WTC11 (cell line): ENCODE measurements at regions not wholly inside any gene's neighbourhood (a gene's known extent, or its start where the extent isn't known, plus 50 kb on each side); places are given as distances from the start of the nearest gene placed in this dataset.

Source experiments
- ATAC-seq: fragments of 200-7000 bp; cut with Tn5 transposase; 2 replicates; pipeline ENCODE4 v1.10.0; 2021; ENCODE audit warnings: mild to moderate bottlenecking, moderate library complexity
- CTCF ChIA-PET: fragments of 300-600 bp; sonication (Branson Sonifier 250); formaldehyde crosslinking; loops from one replicate; lab custom pipeline; 2021; ENCODE audit warnings: antibody characterized with exemption; lab: Charles Lee
- POLR2A ChIA-PET: fragments of 350-600 bp; sonication (Branson Sonifier 250); formaldehyde crosslinking; loops from one replicate; lab custom pipeline; 2021; ENCODE audit warnings: antibody characterized with exemption; lab: Charles Lee
- DNase-seq: peaks from one replicate; pipeline ENCODE4 v3.0.0; 2021; ENCODE audit warnings: low spot score
- H3K27ac Mint-ChIP-seq: 2 replicates; pipeline ENCODE4 v1.8.0; 2021; ENCODE audit warnings: mixed read lengths
- H3K27me3 Mint-ChIP-seq: 2 replicates; pipeline ENCODE4 v1.8.0; 2021; ENCODE audit warnings: low read depth, mild to moderate bottlenecking, moderate library complexity, mixed read lengths
- H3K36me3 Mint-ChIP-seq: 2 replicates; pipeline ENCODE4 v1.8.0; 2021; ENCODE audit warnings: mixed read lengths
- H3K4me1 Mint-ChIP-seq: 2 replicates; pipeline ENCODE4 v1.8.0; 2022; ENCODE audit warnings: mixed read lengths
- H3K4me3 Mint-ChIP-seq: 2 replicates; pipeline ENCODE4 v1.8.0; 2021; ENCODE audit warnings: mild to moderate bottlenecking, moderate library complexity, mixed read lengths
- H3K9me3 Mint-ChIP-seq: 2 replicates; pipeline ENCODE4 v1.8.0; 2021; ENCODE audit warnings: mixed read lengths
- AR ChIP-seq: fragments of 250-450 bp; sonication (Bioruptor Pico); IDR thresholded peaks from 2 replicates; pipeline ENCODE4 v1.9.0; 2021; ENCODE audit warnings: mild to moderate bottlenecking
- ARID4B ChIP-seq: sonication (generic); formaldehyde crosslinking; IDR thresholded peaks from 2 replicates; pipeline ENCODE4 v1.8.0; 2023; ENCODE audit warnings: missing genetic modification reagents, mild to moderate bottlenecking, borderline replicate concordance
- CREB1 ChIP-seq: sonication (generic); formaldehyde crosslinking; IDR thresholded peaks from 2 replicates; pipeline ENCODE4 v1.8.0; 2023; ENCODE audit warnings: mild to moderate bottlenecking, missing genetic modification reagents
- ETV6 ChIP-seq: sonication (generic); formaldehyde crosslinking; IDR thresholded peaks from 2 replicates; pipeline ENCODE4 v1.8.1; 2022; ENCODE audit warnings: mild to moderate bottlenecking, missing genetic modification reagents
- JAZF1 ChIP-seq: fragments of 250-450 bp; sonication (Bioruptor Pico); IDR thresholded peaks from 2 replicates; pipeline ENCODE4 v1.9.0; 2021; ENCODE audit warnings: moderate library complexity, mild to moderate bottlenecking, inconsistent platforms
- SMAD4 ChIP-seq: sonication (generic); formaldehyde crosslinking; IDR thresholded peaks from 2 replicates; pipeline ENCODE4 v1.8.0; 2022; ENCODE audit warnings: mild to moderate bottlenecking, missing genetic modification reagents
- TEAD4 ChIP-seq: sonication (generic); formaldehyde crosslinking; IDR thresholded peaks from 2 replicates; pipeline ENCODE4 v1.8.0; 2022; ENCODE audit warnings: mild to moderate bottlenecking, missing genetic modification reagents
- ZNF121 ChIP-seq: sonication (generic); formaldehyde crosslinking; IDR thresholded peaks from 2 replicates; pipeline ENCODE4 v1.8.0; 2023; ENCODE audit warnings: missing genetic modification reagents
- ZNF423 ChIP-seq: fragments of 250-450 bp; sonication (Bioruptor Pico); IDR thresholded peaks from 2 replicates; pipeline ENCODE4 v2.1.2; 2022; ENCODE audit warnings: mild to moderate bottlenecking, moderate library complexity
- TF ChIP-seq, protein P1 (sequence below): sonication (generic); formaldehyde crosslinking; IDR thresholded peaks from 2 replicates; pipeline ENCODE4 v1.8.1; 2023; ENCODE audit warnings: mild to moderate bottlenecking, moderate library complexity, missing genetic modification reagents
- TF ChIP-seq, protein P2 (sequence below): sonication (generic); formaldehyde crosslinking; IDR thresholded peaks from 2 replicates; pipeline ENCODE4 v1.8.0; 2022; ENCODE audit warnings: mild to moderate bottlenecking, missing genetic modification reagents
- TF ChIP-seq, protein P3 (sequence below): sonication (generic); formaldehyde crosslinking; IDR thresholded peaks from 2 replicates; pipeline ENCODE4 v1.8.1; 2023; ENCODE audit warnings: mild to moderate bottlenecking, missing genetic modification reagents
- TF ChIP-seq, protein P4 (sequence below): sonication (generic); formaldehyde crosslinking; IDR thresholded peaks from 2 replicates; pipeline ENCODE4 v1.8.0; 2023; ENCODE audit warnings: mild to moderate bottlenecking, missing genetic modification reagents
- TF ChIP-seq, protein P5 (sequence below): sonication (generic); formaldehyde crosslinking; IDR thresholded peaks from 2 replicates; pipeline ENCODE4 v1.8.0; 2022; ENCODE audit warnings: mild to moderate bottlenecking, missing genetic modification reagents

DNA sequence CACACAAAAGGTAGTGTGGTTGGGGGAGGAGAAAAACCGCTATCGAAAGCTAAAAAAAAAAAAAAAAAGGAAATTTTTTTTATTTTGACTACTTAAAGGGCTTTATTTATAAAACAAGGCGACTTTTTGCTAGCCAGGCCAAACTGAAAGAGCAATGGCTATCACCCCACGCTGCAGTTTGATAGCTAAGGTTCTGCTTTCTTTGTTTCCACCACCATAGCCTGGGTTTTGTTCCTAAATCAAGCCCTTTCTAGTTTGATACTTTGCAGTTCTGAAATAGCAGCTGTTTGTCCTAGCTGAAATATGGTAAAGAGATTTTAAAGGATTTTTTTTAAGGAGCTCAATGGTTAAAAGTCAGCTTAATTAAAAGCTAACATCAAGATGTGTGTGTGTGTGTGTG lies 67.4 kb upstream of the ABCA12 start:
- Mint-ChIP-seq H3K4me1 (no peaks in the 10 kb centered on the region), H3K27me3 (peaks cover 18% of the 10 kb centered on the region), H3K9me3 (peaks cover 52% of the 10 kb centered on the region), H3K4me3 (no peak overlapping the region), H3K36me3 (peaks cover 32% of the 10 kb centered on the region), H3K27ac (no peak overlapping the region)
- TF ChIP-seq, protein P1, sequence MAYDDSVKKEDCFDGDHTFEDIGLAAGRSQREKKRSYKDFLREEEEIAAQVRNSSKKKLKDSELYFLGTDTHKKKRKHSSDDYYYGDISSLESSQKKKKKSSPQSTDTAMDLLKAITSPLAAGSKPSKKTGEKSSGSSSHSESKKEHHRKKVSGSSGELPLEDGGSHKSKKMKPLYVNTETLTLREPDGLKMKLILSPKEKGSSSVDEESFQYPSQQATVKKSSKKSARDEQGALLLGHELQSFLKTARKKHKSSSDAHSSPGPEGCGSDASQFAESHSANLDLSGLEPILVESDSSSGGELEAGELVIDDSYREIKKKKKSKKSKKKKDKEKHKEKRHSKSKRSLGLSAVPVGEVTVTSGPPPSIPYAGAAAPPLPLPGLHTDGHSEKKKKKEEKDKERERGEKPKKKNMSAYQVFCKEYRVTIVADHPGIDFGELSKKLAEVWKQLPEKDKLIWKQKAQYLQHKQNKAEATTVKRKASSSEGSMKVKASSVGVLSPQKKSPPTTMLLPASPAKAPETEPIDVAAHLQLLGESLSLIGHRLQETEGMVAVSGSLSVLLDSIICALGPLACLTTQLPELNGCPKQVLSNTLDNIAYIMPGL (CRISPR knock-in tag), result no peak
- no peak for TF ChIP-seq ZNF423 (CRISPR knock-in tag)
- TF ChIP-seq, protein P2, sequence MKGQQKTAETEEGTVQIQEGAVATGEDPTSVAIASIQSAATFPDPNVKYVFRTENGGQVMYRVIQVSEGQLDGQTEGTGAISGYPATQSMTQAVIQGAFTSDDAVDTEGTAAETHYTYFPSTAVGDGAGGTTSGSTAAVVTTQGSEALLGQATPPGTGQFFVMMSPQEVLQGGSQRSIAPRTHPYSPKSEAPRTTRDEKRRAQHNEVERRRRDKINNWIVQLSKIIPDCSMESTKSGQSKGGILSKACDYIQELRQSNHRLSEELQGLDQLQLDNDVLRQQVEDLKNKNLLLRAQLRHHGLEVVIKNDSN (CRISPR knock-in tag), result no peak
- TF ChIP-seq ARID4B, result no peak
- TF ChIP-seq JAZF1 (CRISPR knock-in tag), result no peak
- TF ChIP-seq, protein P3, sequence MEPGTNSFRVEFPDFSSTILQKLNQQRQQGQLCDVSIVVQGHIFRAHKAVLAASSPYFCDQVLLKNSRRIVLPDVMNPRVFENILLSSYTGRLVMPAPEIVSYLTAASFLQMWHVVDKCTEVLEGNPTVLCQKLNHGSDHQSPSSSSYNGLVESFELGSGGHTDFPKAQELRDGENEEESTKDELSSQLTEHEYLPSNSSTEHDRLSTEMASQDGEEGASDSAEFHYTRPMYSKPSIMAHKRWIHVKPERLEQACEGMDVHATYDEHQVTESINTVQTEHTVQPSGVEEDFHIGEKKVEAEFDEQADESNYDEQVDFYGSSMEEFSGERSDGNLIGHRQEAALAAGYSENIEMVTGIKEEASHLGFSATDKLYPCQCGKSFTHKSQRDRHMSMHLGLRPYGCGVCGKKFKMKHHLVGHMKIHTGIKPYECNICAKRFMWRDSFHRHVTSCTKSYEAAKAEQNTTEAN, result no peak
- TF ChIP-seq TEAD4 (CRISPR knock-in tag), result no peak
- no peak for TF ChIP-seq ETV6 (CRISPR knock-in tag)
- TF ChIP-seq, protein P4, sequence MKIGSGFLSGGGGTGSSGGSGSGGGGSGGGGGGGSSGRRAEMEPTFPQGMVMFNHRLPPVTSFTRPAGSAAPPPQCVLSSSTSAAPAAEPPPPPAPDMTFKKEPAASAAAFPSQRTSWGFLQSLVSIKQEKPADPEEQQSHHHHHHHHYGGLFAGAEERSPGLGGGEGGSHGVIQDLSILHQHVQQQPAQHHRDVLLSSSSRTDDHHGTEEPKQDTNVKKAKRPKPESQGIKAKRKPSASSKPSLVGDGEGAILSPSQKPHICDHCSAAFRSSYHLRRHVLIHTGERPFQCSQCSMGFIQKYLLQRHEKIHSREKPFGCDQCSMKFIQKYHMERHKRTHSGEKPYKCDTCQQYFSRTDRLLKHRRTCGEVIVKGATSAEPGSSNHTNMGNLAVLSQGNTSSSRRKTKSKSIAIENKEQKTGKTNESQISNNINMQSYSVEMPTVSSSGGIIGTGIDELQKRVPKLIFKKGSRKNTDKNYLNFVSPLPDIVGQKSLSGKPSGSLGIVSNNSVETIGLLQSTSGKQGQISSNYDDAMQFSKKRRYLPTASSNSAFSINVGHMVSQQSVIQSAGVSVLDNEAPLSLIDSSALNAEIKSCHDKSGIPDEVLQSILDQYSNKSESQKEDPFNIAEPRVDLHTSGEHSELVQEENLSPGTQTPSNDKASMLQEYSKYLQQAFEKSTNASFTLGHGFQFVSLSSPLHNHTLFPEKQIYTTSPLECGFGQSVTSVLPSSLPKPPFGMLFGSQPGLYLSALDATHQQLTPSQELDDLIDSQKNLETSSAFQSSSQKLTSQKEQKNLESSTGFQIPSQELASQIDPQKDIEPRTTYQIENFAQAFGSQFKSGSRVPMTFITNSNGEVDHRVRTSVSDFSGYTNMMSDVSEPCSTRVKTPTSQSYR (CRISPR knock-in tag), result no peak
- no peak for TF ChIP-seq CREB1
- TF ChIP-seq ZNF121 (CRISPR knock-in tag), result no peak
- TF ChIP-seq SMAD4, result no peak
- TF ChIP-seq AR, result no peak
- TF ChIP-seq, protein P5, sequence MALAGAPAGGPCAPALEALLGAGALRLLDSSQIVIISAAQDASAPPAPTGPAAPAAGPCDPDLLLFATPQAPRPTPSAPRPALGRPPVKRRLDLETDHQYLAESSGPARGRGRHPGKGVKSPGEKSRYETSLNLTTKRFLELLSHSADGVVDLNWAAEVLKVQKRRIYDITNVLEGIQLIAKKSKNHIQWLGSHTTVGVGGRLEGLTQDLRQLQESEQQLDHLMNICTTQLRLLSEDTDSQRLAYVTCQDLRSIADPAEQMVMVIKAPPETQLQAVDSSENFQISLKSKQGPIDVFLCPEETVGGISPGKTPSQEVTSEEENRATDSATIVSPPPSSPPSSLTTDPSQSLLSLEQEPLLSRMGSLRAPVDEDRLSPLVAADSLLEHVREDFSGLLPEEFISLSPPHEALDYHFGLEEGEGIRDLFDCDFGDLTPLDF (CRISPR knock-in tag), result no peak
- ChIA-PET CTCF (interaction anchor here (0.7 kb wide), 1 partner anchor 380 kb away, joined by 3 read pairs; no protein-coding TSS in a partner anchor), POLR2A (no interaction called here)
- DNase-seq (no peak), ATAC-seq (no peak)
